GM18511 (cell line): ENCODE measurements at regions not wholly inside any gene's neighbourhood (a gene's known extent, or its start where the extent isn't known, plus 50 kb on each side); places are given as distances from the start of the nearest gene placed in this dataset.
"Not testable (repeated sequence)": the region's sequence is repeated elsewhere in the genome, so short reads cannot be mapped to it uniquely, and the experiment has no call there.

ENCODE experiments used
- ATAC-seq: cut with Tn5 transposase; IDR thresholded peaks from one replicate; pipeline ENCODE4 v1.9.1; 2021; ENCODE audit warnings: mild to moderate bottlenecking, moderate library complexity; ENCODE audit not compliant: unreplicated experiment

DNA sequence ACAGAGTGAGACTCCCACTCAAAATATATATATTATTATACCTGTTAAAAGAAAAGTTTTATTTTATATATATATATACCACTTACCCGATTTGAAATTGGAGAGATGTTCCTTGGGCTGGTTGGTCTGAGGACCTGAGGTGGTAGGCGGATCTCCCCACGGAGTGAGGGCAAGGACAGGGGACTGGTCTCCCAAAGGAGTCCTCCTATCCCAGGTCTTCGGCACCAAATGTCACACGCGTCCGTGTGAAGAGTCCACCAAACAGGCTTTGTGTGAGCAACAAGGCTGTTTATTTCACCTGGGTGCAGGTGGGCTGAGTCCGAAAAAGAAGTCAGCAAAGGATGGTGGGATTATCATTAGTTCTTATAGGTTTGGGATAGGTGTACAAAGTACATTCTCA lies 228.2 kb downstream of the COPRS start:
- ATAC-seq = not testable (repeated sequence)

DNA sequence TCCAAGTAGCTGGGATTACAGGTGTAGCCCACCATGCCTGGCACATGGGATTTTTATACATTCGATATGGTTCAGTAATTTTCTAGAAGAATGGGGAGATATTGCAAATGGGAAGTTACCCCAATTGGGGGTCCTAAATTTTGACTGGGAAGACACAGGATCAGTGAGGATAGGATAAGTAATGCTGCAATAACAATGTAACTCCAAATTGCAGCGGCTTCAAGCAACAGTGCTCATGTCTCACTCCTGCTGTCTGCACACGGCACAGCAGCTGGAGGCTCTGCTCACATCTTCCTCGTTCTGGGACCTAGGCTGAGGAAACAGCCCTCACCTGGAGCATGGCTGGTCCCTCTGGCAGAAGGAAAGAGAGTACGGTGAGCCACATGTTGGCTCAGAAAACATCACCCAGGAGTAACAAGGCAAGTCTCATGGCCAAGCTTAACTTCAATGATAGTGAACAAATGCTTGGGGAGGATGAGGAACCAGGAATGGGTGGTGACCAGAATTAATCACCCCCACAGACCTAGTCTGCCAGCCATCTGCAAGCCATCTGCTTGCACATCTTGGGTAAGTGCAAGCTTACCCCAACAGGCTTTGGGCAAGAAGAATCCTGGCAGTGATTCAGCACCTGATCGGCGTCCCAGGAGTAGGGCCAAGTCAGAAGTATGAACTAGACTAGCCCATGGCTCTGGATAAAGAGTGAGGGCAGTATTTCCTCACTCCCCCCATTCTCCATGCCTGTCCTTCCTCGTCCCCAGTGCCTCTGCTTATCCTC lies 229.2 kb downstream of the COPRS start:
- no peak for ATAC-seq

DNA sequence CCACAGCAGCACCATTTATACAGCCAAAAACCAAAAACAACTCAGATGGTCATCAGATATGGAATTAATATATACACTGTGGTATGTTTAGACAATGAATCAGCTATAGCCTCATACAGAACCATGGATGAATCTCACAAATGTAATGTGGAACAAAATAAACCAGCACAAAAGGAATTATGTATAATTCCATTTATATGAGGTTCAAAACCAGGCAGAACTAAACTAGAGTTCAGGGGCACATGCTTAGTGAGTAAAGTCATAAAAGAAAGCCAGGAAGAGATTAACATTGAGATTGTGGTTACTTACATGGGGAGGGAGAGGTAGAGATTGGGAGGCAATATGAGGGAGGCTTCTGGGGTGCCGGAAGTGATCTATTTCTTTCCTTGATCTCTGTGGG lies 231.1 kb downstream of the COPRS start:
- no peak for ATAC-seq

DNA sequence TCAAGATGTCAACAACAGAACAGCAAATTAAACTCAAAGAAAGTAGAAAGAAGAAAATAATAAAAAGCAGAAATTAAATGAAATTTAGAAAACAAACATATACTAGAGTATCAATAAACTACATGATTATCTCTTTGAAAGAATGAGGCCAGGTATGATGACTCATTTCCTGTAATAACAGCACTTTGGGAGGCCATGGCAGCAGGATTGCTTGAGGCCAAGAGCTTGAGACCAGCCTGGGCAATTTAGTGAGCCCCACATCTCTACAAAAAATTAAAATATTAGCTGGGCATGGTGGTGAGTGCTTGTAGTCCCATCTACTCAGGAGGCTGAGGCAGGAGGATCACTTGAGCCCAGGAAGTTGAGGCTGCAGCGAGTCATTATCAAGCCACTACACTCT lies 232.5 kb downstream of the RAB11FIP4 start:
- no peak for ATAC-seq

DNA sequence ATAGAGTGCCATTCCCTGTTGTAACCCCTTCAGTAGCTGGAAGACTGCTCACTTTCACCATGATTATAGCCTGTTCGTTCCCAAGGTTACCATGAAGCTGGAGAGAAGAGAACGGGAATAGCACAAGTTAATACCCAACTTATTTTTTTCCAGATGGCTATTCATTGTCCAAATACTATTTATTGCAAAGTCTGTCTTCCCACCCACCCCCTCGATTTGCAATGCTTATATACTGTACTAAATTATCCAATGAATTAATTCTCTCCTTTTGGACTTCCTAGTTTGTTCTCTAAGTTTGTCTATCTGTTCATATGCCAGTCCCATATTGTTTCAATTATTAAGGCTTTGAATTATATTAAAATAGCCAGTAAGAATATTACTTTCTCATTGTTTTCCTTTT lies 231.0 kb downstream of the RAB11FIP4 start:
- ATAC-seq = no peak

DNA sequence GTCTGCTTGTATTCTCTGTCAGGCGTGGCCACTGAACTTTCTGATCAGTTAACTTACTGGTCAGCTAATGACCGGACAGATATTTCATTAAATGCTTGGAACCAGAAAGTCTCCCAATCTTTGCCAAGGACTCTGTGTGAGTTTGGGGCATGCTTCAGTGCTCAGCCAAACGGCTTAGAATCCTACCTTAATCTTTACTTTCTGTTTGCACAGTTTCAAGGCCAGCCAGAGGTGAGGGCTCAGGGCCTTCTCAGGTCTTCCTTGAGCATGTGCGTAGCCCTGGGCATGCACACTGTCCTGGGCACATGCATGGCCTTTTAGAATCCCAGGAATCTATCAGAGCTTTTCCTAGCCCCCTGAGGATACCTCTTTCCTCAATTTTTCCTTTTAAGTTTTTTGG lies 230.1 kb downstream of the RAB11FIP4 start:
- ATAC-seq = no peak

DNA sequence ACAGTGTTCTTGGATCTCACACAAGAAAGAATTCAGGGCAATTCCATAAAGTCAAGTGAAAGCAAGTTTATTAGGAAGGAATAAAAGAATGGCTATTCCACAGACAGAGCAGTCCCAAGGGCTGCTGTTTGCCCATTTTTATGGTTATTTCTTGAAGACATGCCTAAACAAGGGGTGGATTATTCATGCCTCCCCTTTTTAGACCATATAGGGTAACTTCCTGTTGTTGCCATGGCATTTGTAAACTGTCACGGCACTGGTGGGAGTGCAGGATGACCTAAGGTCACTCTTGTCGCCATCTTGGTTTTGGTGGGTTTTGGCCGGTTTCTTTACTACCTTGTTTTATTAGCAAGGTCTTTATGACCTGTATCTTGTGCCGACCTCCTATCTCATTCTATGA lies 219.6 kb downstream of the RAB11FIP4 start:
- ATAC-seq = not testable (repeated sequence)

DNA sequence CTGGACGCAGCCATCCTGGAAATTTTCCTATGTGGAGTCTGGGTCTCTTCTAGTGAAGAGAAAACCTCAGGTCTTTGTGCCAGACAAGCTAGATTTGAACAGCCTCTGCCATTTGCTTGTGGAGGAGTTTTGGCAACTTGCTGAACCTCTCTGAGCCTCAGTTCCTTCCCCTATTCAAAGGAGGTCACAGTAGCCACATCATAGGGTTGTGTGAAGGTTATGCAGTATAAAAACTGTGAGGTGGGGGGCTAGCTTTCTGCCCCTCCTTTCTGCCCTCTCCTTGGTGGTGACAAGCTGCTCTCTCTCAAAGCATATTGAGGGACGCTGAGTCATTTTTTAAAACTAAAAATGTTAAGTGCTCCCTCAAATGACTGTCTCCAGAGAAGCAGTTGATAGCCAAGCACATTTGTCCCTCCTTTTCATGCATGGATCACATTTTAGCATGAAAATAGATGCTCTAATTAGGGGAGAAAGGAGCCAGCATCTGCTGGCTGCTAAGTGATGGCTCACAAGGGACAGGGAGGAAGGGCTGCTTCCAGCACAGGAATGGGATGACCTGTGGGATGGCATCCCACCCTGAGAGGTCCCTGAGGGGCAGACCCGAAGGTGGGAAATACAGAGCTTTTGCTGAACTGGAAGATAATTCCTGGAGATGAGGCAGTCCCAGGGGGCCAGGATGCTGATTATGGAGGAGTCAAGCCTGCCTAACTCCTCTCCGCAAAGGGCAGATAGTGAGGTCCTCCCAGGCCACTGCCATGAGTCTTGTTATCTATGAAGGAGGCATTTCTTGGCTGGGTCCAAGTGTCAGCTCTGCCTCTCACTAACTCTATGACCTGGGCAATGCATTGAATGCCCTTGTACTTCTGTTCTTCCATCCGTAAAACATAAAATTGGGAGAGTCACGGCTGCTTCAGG lies 218.8 kb downstream of the RAB11FIP4 start:
- ATAC-seq = no peak

DNA sequence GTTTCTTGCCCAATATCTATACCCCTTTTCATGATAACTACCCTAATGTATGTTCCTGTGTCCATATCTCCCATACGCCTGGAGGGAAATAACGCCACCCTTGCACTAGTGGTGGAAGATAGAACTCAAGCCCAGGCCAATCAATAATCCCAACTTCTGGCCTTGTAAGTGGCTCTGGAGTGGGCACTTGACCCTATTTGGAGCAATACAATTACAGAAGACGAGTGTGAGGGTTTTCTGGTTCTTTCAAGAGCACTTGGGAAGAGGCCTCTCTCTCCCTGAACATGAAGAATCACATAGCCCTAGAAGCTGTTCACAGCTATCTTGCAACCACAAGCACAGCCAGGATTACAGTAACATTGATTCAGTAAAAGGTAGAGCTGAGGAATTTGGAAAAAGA lies 217.9 kb downstream of the RAB11FIP4 start:
- no peak for ATAC-seq

DNA sequence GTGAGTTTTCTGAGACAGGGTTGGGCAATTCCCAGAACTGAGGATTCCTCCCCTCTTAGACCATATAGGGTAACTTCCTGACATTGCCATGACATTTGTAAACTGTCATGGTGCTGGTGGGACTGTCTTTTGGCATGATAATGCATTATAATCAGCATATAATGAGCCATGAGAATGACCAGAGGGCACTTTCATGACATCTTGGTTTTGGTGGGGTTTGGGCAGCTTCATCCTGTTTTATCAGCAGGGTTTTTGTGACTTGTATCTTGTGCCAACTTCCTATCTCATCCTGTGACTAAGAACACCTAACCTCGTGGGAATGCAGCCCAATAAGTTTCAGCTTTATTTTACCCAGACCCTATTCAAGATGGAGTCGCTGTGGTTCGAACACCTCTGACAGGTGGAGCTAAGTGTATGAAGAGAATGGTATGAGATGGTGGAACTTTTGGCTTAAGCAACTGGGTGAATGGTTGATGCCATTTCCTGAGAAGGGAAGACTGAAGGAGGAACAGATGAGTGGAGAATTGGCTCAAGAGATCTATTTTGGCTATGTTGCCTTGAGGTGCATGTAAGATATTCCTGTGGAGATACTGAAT lies 217.3 kb downstream of the RAB11FIP4 start:
- no peak for ATAC-seq

DNA sequence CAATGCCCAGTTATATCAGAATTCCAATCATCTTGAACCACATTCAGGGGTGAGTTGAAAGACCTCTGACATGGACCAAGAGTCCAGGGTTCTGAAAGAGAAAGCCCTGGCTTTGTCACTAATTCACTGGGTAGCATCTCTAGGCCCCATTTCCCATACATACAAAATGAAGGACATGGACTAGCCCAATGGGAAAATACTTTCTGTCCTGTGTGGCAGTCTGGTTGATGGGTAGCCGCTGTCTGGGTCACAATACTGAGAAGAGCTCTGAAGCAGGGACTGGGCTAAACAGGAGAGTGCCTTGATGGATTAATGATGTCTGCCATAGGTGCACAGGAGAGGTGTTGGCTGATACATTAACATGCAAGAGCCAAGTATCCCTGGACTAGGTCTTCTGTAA lies 214.3 kb downstream of the RAB11FIP4 start:
- no peak for ATAC-seq

DNA sequence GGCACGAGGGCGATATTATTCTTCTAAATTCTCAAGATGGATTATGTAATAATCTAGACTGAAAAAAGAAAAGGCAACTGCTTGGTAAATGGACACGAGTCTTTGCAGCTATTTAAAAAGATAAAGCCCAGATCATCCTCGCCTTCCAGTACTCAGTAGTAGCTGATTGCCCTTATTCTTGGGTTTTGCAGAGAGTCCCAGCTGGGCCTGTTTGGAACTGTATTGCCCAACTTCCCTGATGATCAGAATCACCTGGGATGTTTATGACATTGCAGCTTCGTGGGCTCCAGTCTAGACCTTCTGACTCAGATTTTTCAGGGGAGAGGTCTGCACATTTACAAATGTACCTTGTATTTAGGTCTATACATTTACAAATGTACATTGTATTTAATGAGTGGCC lies 213.5 kb downstream of the RAB11FIP4 start:
- no peak for ATAC-seq

DNA sequence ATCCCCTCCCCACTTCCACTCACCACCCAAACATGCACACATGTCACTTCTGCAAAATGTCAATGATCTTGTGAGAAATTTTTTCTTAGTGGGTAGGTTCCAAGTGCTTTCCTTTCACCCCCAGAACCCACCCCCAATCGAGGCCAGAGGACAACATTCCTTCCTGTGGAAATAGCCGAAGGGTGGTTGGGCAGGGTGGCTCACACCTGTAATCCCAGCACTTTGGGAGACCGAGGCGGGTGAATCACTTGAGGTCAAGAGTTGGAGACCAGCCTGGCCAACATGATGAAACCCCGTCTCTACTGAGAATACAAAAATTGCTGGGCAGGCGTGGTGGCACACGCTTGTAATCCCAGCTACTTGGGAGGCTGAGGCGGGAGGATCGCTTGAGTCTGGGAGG lies 208.7 kb downstream of the RAB11FIP4 start:
- not testable (repeated sequence) for ATAC-seq

DNA sequence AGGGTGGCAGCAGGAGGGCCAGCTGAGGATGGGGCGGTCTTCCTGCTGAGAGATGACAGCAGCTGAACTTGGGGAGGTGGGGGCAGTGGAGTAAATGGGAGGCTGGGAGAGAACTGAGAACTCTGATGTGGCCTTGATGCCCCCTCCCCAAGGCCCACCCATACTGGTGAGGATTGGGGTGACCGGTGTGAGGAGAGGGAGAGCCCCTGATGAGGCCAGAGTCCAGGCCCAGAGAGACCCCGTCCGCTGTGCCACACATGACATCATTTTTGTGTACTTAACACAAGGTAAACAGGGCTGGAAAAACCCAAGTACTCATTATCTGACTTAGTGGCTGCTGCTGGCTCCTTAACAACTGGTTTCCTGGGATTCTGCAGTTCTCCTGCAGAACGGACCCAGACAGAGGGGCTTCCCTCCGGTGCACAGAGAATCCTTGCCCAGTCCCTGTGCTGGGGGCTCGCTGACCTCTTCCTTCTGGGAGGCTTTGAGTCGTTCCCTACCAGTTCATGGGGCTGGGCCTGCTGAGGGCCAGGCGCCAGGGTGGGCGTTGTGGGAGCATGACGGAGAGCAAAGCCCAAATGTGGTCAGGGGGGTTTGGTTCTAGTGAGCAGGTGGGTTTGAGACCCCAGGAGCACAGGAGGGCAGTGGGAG lies 207.6 kb downstream of the RAB11FIP4 start:
- ATAC-seq = no peak

DNA sequence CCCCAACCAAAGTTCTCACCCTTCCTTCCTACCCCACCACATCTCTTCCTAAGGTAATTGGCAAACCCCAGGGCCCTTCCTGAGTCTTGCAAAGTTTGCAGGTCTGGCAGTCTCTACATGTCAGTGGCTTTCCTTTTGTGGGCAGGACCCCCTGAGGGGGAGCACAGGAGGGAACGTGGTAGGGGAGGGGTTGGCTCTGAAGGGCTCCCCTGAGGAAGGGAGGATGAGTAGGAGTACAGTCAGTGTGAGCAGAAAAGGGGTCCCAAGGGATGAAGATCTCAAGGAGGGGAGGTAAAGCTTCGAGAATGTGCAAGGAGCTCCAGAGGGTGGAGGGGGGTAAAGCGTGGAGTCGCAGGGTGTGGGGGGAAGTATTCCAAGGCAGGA lies 206.9 kb downstream of the RAB11FIP4 start:
- ATAC-seq = no peak

DNA sequence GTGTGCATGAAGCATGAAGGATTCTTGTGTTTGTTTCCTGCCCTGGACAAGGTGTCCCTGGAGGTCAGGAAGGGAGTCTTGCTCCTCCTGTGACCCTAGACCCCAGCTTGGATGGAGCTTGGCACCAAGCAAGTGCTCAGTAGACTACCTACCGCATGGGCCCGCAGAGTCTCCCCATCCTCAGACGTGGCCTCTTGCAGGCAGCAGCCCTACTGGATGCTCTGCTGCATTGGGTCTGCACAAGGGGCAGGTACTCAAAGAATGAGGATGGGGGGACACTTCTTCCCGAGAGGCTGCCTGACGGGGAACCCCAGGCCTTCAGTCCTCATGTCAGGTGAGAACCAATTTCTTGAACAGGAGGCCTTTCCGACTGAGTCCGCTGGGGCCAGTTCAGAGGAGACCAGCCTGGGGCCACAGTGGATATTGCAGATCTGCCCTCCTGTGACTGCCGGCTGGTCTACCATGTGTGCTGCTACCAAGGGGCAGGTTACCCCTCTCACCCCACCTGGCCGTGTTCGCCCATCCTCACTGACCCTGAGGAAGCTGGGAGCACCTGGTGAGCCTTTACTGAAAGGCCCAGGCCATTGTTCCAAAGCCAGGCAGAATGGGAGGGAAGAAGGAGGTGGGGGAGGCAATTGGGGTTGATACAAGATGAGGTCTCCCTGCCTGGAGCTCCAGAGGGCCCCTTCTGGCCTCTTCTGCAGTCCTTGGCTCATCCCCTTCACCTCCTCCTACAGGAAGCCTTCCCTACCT lies 206.3 kb downstream of the RAB11FIP4 start:
- ATAC-seq = no peak

DNA sequence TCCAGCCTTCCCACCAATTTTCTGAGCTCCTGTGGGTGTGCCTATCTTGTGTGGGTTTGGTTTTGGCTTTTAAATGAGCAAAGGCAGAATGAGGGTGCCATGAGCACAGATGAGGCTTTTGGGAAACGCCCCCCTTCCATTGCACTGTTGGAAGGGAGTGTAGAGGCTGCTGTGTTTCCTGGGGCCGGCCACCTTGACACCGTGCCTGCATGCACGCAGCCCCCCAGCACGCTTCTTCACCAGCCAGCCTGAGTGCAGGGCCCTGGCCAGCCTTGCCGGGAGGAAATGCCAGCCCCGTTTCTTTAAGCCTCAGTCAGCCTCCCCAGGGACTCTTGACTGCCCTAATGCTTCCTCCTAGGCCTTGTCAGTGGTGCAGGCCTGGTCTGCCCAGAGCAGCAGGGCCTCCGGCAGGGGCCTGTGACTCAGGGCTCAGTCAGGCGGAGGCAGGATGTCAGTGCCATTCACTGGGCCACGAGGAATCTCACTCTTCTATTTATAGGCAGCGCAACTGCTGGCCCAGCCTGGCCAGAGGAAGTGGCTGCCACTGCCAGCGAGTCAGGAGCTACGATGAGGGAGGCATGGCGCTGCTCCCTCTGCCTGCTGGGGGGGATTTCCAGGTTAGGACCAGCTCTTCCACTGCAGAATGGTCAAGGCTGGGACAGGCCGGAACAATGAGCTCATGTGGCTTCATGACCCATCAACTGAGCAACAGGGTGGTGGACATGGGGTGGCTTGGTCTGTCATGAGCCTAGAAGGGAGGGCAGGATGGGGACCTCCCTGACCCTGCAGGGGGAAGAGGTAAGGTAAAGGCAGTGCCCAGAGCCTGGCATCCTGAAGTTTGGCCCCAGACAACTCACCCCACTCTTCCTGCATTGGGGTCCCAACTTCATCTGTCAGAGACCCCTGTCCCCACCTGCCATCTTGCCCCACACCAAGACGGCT lies 205.2 kb downstream of the RAB11FIP4 start:
- peak; percentile 94 for ATAC-seq

DNA sequence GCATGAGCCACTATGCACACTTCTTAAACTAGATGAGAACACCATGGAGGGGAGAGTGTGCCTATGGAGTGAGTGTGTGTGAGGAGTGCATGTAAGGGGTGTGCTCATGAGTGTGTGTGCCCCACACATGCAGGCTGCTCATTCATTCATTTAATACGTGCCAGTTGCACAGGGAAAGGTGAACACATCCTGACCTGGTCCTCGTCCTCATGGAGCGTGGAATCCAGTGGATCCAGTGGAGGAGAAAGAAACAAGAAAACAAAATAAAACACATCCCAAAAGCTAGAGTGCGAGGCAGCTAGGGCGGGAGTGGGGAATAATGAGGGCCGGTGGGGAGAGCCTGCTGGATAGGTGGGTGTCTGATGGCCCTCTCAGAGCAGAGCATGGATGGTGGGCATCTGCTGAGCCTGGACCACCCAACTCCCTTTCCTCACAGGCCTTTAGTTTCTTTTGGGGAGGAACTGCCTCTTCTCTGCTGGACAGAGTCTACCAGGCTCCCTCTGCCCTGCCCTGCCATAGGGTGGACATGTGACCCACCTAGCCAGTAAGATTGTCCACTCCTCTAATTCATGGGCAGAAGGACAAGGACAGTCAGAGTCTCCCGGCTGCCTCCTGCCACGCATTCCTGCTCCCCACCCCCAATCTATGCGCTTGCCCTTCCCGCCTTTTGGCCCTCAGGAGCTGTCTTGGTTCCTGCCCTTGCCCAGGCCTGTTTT lies 204.3 kb downstream of the RAB11FIP4 start:
- ATAC-seq = no peak

DNA sequence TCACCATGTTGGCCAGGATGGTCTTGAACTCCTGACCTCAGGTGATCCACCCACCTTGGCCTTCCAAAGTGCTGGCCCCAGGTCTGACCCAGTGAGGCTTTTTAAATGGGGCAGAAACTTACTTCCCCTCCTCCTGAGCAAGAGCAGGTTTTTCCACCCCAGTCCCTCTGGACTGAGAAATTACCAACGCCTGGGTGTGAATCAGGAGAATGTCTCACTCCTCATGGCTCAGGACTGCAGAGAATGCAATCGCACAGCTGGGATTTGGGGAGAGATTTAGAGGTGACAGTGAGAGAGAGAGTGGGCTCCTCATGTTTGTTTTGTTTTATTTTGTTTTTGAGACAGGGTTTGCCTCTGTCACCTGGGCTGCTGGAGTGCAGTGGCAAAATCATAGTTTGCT lies 203.6 kb downstream of the RAB11FIP4 start:
- ATAC-seq = no peak
